Fibroblast of pulmonary artery (primary cell): ENCODE measurements at regions not wholly inside any gene's neighbourhood (a gene's known extent, or its start where the extent isn't known, plus 50 kb on each side); places are given as distances from the start of the nearest gene placed in this dataset.

ENCODE experiments used
- DNase-seq: peaks from one replicate; pipeline ENCODE4 v3.0.0-alpha.2; 2010; ENCODE audit warnings: low read depth
- H3K4me3 ChIP-seq: replicated peaks from 2 replicates; pipeline ENCODE4 v1.5.1; 2011; ENCODE audit warnings: low read depth, mild to moderate bottlenecking, control low read depth, low read length, moderate library complexity
- CTCF ChIP-seq: IDR thresholded peaks from 2 replicates; pipeline ENCODE4 v1.5.1; 2011; ENCODE audit warnings: mild to moderate bottlenecking, control low read depth, low read length, inconsistent platforms; ENCODE audit errors: missing control alignments

GRCh38 chr4:128386761-128387599, 99.4 kb upstream of the PGRMC2 start:
- peak overlapping the region; percentile 7 for H3K4me3 ChIP-seq
- TF ChIP-seq CTCF: no peak
- DNase-seq: peak; percentile 96

- H3K4me3 ChIP-seq: no peak overlapping the region
- peak; percentile 16 for TF ChIP-seq CTCF
- DNase-seq: peak; percentile 51
Observed at GRCh38 chr4:128385683-128386304, 98.2 kb upstream of the PGRMC2 start.

GRCh38 chr4:128384765-128385598, 97.4 kb upstream of the PGRMC2 start:
- no peak for TF ChIP-seq CTCF
- no peak for DNase-seq
- no peak overlapping the region for H3K4me3 ChIP-seq

GRCh38 chr4:128384091-128384520, 96.5 kb upstream of the PGRMC2 start:
- no peak for TF ChIP-seq CTCF
- peak; percentile 73 for DNase-seq
- no peak overlapping the region for H3K4me3 ChIP-seq

GRCh38 chr4:128381748-128382559, 94.3 kb upstream of the PGRMC2 start:
- TF ChIP-seq CTCF: no peak
- DNase-seq: no peak
- no peak overlapping the region for H3K4me3 ChIP-seq

- TF ChIP-seq CTCF: no peak
- H3K4me3 ChIP-seq: no peak overlapping the region
- no peak for DNase-seq
Observed at GRCh38 chr4:128380306-128380705, 92.7 kb upstream of the PGRMC2 start.
